ENCODE measurements at regions not wholly inside any gene's neighbourhood (a gene's known extent, or its start where the extent isn't known, plus 50 kb on each side); places are given as distances from the start of the nearest gene placed in this dataset. TPM values are rescaled to one million over a fixed set of nuclear protein-coding genes. Genes with fewer than 3 reads are reported as not detected.
A peak's percentile ranks its signal among the peaks of the same experiment; 100 is the strongest.

DNA sequence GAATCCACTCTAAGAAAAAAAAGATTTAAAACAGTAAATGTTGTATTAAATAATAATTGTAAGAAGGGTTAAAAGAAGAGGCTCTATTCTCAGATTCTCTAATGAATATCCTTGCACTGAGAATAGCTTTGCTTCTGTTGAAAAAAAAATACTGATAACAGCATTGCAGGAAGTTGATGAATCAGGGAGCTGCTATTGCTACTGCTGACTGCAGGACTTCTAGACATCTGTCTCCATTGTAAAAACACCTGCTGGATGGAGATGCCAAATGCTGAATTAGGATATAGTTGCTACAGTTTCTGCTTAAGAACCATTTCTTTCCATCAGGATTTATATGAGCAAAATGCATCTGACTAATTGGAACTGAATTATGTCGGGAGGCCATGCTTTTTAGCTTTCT lies 50.3 kb upstream of the ANP32D start:
- Histone ChIP-seq H3K9me3 (replicated peaks; ENCODE audit: control insufficient read depth, insufficient read depth, low read depth, low read length) (no peaks in the 10 kb centered on the region; the same call in 1 of the 2 replicates), H3K27me3 (ENCODE audit: control insufficient read depth in 2 of 2, insufficient read depth in 2 of 2, low read length in 2 of 2) (no peaks in the 10 kb centered on the region), H3K79me2 (ENCODE audit: control insufficient read depth, insufficient read depth, low read length) (no peaks in the 10 kb centered on the region), H3K9me1 (ENCODE audit: control insufficient read depth, insufficient read depth, low read length) (no peaks in the 10 kb centered on the region), H3K4me1 (replicated peaks in 1 of 2; ENCODE audit: control insufficient read depth in 2 of 2, insufficient read depth in 2 of 2, low read length in 2 of 2) (0 out of 5 replicates have a peak, but pooled peaks cover 0 to 4% of the 10 kb centered on the region in 2 experiments), H3K36me3 (ENCODE audit: control insufficient read depth, insufficient read depth, low read length) (no peaks in the 10 kb centered on the region), H3K4me2 (ENCODE audit: insufficient read depth, low read length) (no peak overlapping the region), H3K27ac (ENCODE audit: extremely low read depth, low read depth, low read length) (no peak overlapping the region), H3K9ac (ENCODE audit: insufficient read depth in 1 of 2, low read depth in 2 of 2, low read length in 2 of 2) (no peak overlapping the region), H3K4me3 (no peak overlapping the region), H2AFZ (ENCODE audit: low read depth, low read length) (no peak overlapping the region), H4K20me1 (replicated peaks; ENCODE audit: control insufficient read depth, insufficient read depth, low read length) (no peaks in the 10 kb centered on the region)
- intact Hi-C loops (cut with micrococcal nuclease): no loop called here
- DNase-seq (ENCODE audit: extremely low read depth in 1 of 4, low spot score in 3 of 4) (no peak), ATAC-seq (no peak), FAIRE-seq (peak; percentile 19)
- 0% methylated on average over 1 of the region's 1 CpG for WGBS (ENCODE audit: insufficient coverage, low coverage, missing lambda C conversion rate)
- POLR2A ChIA-PET: interaction anchor here (0.7 kb wide), 1 partner anchor 303 kb away, joined by 3 read pairs; the partner anchor contains the start of gene PFKM
- CTCF ChIA-PET (ENCODE audit: low intra/inter-chr PET ratio): no interaction called here
- BruUV-seq (replicated peaks): no TSS peak
- in situ Hi-C loops (cut with MboI): no loop called here
- TF ChIP-seq SMARCA5 (IDR thresholded peaks at IDR 0.05): no peak
- TF ChIP-seq, protein P1, sequence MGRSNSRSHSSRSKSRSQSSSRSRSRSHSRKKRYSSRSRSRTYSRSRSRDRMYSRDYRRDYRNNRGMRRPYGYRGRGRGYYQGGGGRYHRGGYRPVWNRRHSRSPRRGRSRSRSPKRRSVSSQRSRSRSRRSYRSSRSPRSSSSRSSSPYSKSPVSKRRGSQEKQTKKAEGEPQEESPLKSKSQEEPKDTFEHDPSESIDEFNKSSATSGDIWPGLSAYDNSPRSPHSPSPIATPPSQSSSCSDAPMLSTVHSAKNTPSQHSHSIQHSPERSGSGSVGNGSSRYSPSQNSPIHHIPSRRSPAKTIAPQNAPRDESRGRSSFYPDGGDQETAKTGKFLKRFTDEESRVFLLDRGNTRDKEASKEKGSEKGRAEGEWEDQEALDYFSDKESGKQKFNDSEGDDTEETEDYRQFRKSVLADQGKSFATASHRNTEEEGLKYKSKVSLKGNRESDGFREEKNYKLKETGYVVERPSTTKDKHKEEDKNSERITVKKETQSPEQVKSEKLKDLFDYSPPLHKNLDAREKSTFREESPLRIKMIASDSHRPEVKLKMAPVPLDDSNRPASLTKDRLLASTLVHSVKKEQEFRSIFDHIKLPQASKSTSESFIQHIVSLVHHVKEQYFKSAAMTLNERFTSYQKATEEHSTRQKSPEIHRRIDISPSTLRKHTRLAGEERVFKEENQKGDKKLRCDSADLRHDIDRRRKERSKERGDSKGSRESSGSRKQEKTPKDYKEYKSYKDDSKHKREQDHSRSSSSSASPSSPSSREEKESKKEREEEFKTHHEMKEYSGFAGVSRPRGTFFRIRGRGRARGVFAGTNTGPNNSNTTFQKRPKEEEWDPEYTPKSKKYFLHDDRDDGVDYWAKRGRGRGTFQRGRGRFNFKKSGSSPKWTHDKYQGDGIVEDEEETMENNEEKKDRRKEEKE (IDR thresholded peaks at IDR 0.05; ENCODE audit: borderline replicate concordance in 1 of 2, control insufficient read depth in 1 of 2, low read depth in 2 of 2, low read length in 1 of 2): no peak
- TF ChIP-seq, protein P2, sequence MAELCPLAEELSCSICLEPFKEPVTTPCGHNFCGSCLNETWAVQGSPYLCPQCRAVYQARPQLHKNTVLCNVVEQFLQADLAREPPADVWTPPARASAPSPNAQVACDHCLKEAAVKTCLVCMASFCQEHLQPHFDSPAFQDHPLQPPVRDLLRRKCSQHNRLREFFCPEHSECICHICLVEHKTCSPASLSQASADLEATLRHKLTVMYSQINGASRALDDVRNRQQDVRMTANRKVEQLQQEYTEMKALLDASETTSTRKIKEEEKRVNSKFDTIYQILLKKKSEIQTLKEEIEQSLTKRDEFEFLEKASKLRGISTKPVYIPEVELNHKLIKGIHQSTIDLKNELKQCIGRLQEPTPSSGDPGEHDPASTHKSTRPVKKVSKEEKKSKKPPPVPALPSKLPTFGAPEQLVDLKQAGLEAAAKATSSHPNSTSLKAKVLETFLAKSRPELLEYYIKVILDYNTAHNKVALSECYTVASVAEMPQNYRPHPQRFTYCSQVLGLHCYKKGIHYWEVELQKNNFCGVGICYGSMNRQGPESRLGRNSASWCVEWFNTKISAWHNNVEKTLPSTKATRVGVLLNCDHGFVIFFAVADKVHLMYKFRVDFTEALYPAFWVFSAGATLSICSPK (IDR thresholded peaks at IDR 0.05; ENCODE audit: borderline replicate concordance): no peak
- TF ChIP-seq ZNF696 (CRISPR knock-in tag; conservative IDR thresholded peaks at IDR 0.05): no peak
- TF ChIP-seq BDP1 (IDR thresholded peaks at IDR 0.05; ENCODE audit: insufficient read depth, insufficient read length): no peak

Small RNAs in the stretch of these regions (small RNA-seq; reads per million reads assigned to genes)
- gene OR8S21P: not detected
